Gastroesophageal sphincter (tissue), 4 donors: ENCODE measurements at regions not wholly inside any gene's neighbourhood (a gene's known extent, or its start where the extent isn't known, plus 50 kb on each side); places are given as distances from the start of the nearest gene placed in this dataset.

Experiments
- ATAC-seq: fragments of 150-250 bp; one replicate; pipeline ENCODE4 v1.9.1; 2016; ENCODE audit warnings: mild to moderate bottlenecking, moderate library complexity
- H3K27ac ChIP-seq, 4 donors: fragments of 200-600 bp; sonication (generic) in 3 of 4; 1 replicate in 3 of 4; 2 replicates in 1 of 4; pipeline ENCODE4 v1.5.1; 2016 to 2019
- H3K27me3 ChIP-seq: fragments of 200-600 bp; sonication (generic); one replicate; pipeline ENCODE4 v1.5.1; 2019
- H3K36me3 ChIP-seq, 2 donors: fragments of 200-600 bp; sonication (generic); one replicate each; pipeline ENCODE4 v1.5.1; 2019; ENCODE audit warnings: control low read depth in 1 of 2
- H3K4me1 ChIP-seq, 3 donors: fragments of 200-600 bp; sonication (generic); 1 replicate in 2 of 3; 2 replicates in 1 of 3; pipeline ENCODE4 v1.5.1; 2016 to 2019; ENCODE audit warnings: control low read depth in 2 of 3
- H3K4me3 ChIP-seq, 2 donors: fragments of 200-600 bp; sonication (generic); one replicate each; pipeline ENCODE4 v1.5.1; 2019; ENCODE audit warnings: mild to moderate bottlenecking in 1 of 2, moderate library complexity in 1 of 2
- H3K9me3 ChIP-seq, 3 donors: fragments of 200-600 bp; sonication (generic); one replicate each; pipeline ENCODE4 v1.5.1; 2017 to 2019; ENCODE audit warnings: control low read depth in 2 of 3
- EP300 ChIP-seq: sonication (generic); formaldehyde crosslinking; IDR thresholded peaks from one replicate; pipeline ENCODE4 v1.6.1; 2017; ENCODE audit warnings: antibody characterized with exemption, mild to moderate bottlenecking
- POLR2A ChIP-seq, 2 donors: fragments of 450-650 bp; IDR thresholded peaks; one replicate each; pipeline ENCODE4 v1.6.1; 2017; ENCODE audit warnings: antibody characterized with exemption in 2 of 2, mild to moderate bottlenecking in 2 of 2, moderate library complexity in 1 of 2
- POLR2AphosphoS5 ChIP-seq: sonication (generic); formaldehyde crosslinking; IDR thresholded peaks from one replicate; pipeline ENCODE4 v1.6.1; 2017; ENCODE audit warnings: antibody characterized with exemption
- WGBS, 2 donors: methylation state at CpG; one replicate each; pipeline ENCODE4 v1.1.5; 2018; ENCODE audit warnings: low coverage in 1 of 2; 5-methylcytosine and 5-hydroxymethylcytosine counted together
- TF ChIP-seq, protein P1 (sequence below), 4 experiments: fragments of 200-600 bp in 2 of 4; fragments of 450-650 bp in 2 of 4; sonication (generic) in 1 of 4; IDR thresholded peaks; one replicate each; pipeline ENCODE4 v1.5.1; 2017 to 2019; ENCODE audit warnings: antibody characterized with exemption in 4 of 4, mild to moderate bottlenecking in 2 of 4, moderate library complexity in 2 of 4

- H3K27ac ChIP-seq = no peak overlapping the region
- no peaks in the 10 kb centered on the region for H3K4me1 ChIP-seq
- no peaks in the 10 kb centered on the region for H3K27me3 ChIP-seq
- no peak overlapping the region for H3K4me3 ChIP-seq
- no peaks in the 10 kb centered on the region for H3K36me3 ChIP-seq
- 75 to 80% methylated on average over 1 to 3 of the region's 3 CpGs for WGBS, 2 donors
- H3K9me3 ChIP-seq = peaks cover 0 to 9% (median 0%) of the 10 kb centered on the region in 3 donors
- no peak for ATAC-seq
- TF ChIP-seq, protein P1, sequence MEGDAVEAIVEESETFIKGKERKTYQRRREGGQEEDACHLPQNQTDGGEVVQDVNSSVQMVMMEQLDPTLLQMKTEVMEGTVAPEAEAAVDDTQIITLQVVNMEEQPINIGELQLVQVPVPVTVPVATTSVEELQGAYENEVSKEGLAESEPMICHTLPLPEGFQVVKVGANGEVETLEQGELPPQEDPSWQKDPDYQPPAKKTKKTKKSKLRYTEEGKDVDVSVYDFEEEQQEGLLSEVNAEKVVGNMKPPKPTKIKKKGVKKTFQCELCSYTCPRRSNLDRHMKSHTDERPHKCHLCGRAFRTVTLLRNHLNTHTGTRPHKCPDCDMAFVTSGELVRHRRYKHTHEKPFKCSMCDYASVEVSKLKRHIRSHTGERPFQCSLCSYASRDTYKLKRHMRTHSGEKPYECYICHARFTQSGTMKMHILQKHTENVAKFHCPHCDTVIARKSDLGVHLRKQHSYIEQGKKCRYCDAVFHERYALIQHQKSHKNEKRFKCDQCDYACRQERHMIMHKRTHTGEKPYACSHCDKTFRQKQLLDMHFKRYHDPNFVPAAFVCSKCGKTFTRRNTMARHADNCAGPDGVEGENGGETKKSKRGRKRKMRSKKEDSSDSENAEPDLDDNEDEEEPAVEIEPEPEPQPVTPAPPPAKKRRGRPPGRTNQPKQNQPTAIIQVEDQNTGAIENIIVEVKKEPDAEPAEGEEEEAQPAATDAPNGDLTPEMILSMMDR (IDR thresholded peaks at IDR 0.05) = no peak
- TF ChIP-seq POLR2AphosphoS5 = no peak
- TF ChIP-seq POLR2A (IDR thresholded peaks at IDR 0.05) = no peak
- TF ChIP-seq EP300 = no peak
Measured at GRCh38 chr16:52227851-52228250, 319.1 kb downstream of the TOX3 start.

- 40 to 57% methylated on average over 1 to 4 of the region's 4 CpGs for WGBS, 2 donors
- no peak overlapping the region for H3K4me3 ChIP-seq
- ATAC-seq = no peak
- no peak overlapping the region for H3K27ac ChIP-seq
- no peaks in the 10 kb centered on the region for H3K4me1 ChIP-seq
- TF ChIP-seq POLR2A (IDR thresholded peaks at IDR 0.05) (no peak), POLR2AphosphoS5 (no peak), EP300 (no peak)
- TF ChIP-seq, protein P1 (IDR thresholded peaks at IDR 0.05) = no peak
- H3K9me3 ChIP-seq = peaks cover 0 to 13% (median 0%) of the 10 kb centered on the region in 3 donors
- H3K36me3 ChIP-seq = no peaks in the 10 kb centered on the region
- no peaks in the 10 kb centered on the region for H3K27me3 ChIP-seq
Measured at GRCh38 chr16:52212841-52213240, 334.1 kb downstream of the TOX3 start.

DNA sequence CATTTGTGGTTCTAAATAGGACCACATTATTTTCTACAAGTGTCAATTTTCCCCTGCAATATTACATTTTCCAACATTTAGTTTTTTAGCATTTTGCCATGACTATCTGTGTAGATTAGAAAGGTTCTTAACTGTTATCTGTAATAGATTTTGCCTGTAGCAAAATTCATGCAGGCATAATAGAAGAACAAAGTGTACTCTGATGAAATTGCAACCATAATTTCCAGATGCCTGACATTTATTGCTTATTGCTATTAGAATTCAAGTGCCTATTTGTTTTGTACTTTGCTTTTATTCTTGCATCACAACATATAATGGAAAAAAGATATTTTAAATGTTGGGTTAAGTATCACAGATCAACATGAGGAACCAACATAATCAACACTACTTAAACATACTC lies 337.7 kb downstream of the TOX3 start:
- ATAC-seq = no peak
- Histone ChIP-seq H3K27me3 (no peaks in the 10 kb centered on the region), H3K9me3 (no peaks in the 10 kb centered on the region), H3K27ac (no peak overlapping the region), H3K4me1 (no peaks in the 10 kb centered on the region), H3K36me3 (no peaks in the 10 kb centered on the region), H3K4me3 (no peak overlapping the region)
- TF ChIP-seq, protein P1 (IDR thresholded peaks at IDR 0.05) = no peak
- no peak for TF ChIP-seq POLR2AphosphoS5
- TF ChIP-seq EP300 = no peak
- no peak for TF ChIP-seq POLR2A (IDR thresholded peaks at IDR 0.05)

DNA sequence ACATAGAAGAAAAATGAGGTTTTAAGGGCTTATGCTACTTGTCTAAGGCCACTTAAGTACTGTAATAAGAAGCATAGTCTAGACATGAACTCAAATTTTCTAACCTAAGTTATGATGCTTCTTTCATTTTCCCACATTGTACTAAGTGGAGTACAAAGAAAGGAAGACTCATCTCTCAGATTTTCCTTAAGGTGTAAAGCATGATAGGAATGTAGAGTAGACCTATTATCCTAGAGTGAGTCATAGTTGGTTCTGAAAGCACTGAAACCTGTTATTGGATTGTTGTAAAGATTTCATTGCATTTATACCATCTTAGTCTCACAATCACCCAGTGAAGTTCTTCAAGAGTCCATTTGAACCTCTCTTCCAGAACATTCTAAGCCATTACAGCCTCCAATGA lies 343.8 kb downstream of the TOX3 start:
- H3K36me3 ChIP-seq = no peaks in the 10 kb centered on the region
- ATAC-seq = no peak
- no peaks in the 10 kb centered on the region for H3K27me3 ChIP-seq
- no peak overlapping the region for H3K27ac ChIP-seq
- H3K4me1 ChIP-seq = no peaks in the 10 kb centered on the region
- no peak overlapping the region for H3K4me3 ChIP-seq
- TF ChIP-seq EP300 = no peak
- H3K9me3 ChIP-seq = no peaks in the 10 kb centered on the region

DNA sequence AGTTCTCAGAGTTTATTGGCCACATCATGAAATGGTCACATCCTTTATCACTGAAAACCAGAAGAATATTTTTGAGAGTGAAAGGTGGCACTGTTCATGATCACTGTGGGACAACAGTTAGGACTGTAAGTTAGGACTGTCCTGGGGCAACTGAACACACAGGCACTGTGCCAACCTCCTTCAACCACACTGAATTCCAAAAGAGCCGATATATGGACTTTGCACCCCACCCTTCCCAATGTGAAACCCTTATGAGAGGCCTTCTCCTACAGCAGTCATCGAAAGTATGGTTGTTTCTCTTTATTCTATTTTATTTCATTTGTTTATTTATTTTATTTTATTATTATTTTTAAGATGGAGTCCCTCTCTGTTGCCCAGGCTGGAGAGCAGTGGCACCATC lies 353.5 kb downstream of the TOX3 start:
- Histone ChIP-seq H3K4me3 (no peak overlapping the region), H3K4me1 (no peaks in the 10 kb centered on the region), H3K36me3 (no peaks in the 10 kb centered on the region), H3K27me3 (no peaks in the 10 kb centered on the region), H3K9me3 (no peaks in the 10 kb centered on the region), H3K27ac (no peak overlapping the region)
- WGBS, 2 donors = 79 to 93% methylated on average over 2 of the region's 2 CpGs
- no peak for ATAC-seq
- TF ChIP-seq POLR2A (IDR thresholded peaks at IDR 0.05) = no peak
- no peak for TF ChIP-seq POLR2AphosphoS5
- TF ChIP-seq, protein P1 (IDR thresholded peaks at IDR 0.05) = no peak
- no peak for TF ChIP-seq EP300
